Natural killer cell (primary cell): ENCODE measurements at regions not wholly inside any gene's neighbourhood (a gene's known extent, or its start where the extent isn't known, plus 50 kb on each side); places are given as distances from the start of the nearest gene placed in this dataset.

Experiments used
- ATAC-seq, 3 donors: fragments of 150-1000 bp in 2 of 3; fragments of 200-7000 bp in 1 of 3; cut with Tn5 transposase; 1 replicate in 1 of 3; 2 replicates in 2 of 3; pipeline ENCODE4 v1.10.0; 2021; ENCODE audit warnings: mild to moderate bottlenecking in 2 of 3, moderate library complexity in 2 of 3
- DNase-seq, 2 donors: peaks; one replicate each; pipeline versions ENCODE4 v3.0.0 to v3.0.0-alpha.2; 2013 to 2021; ENCODE audit warnings: mixed read lengths in 1 of 2
- H3K27ac ChIP-seq: one replicate; pipeline ENCODE4 v1.5.1; 2013; ENCODE audit warnings: mild to moderate bottlenecking, low read length
- H3K27me3 ChIP-seq: one replicate; pipeline ENCODE4 v1.6.1; 2013; ENCODE audit warnings: low read length; ENCODE audit not compliant: control insufficient read depth, insufficient read depth
- H3K36me3 ChIP-seq: one replicate; pipeline ENCODE4 v1.6.1; 2013; ENCODE audit warnings: low read length; ENCODE audit not compliant: control insufficient read depth, insufficient read depth
- H3K4me1 ChIP-seq: one replicate; pipeline ENCODE4 v1.6.1; 2013; ENCODE audit warnings: low read length; ENCODE audit not compliant: control insufficient read depth, insufficient read depth
- H3K4me3 ChIP-seq: one replicate; pipeline ENCODE4 v1.5.1; 2013; ENCODE audit warnings: low read length
- H3K9me3 ChIP-seq: one replicate; pipeline ENCODE4 v1.6.1; 2013; ENCODE audit warnings: low read length; ENCODE audit not compliant: control insufficient read depth, insufficient read depth
- H3K27ac Mint-ChIP-seq, 2 donors: one replicate each; pipeline ENCODE4 v1.8.0; 2022; ENCODE audit warnings: mild to moderate bottlenecking in 2 of 2, mixed read lengths in 2 of 2, moderate library complexity in 1 of 2
- H3K27me3 Mint-ChIP-seq, 2 donors: one replicate each; pipeline ENCODE4 v1.8.0; 2022; ENCODE audit warnings: low read depth in 2 of 2, mixed read lengths in 2 of 2
- H3K36me3 Mint-ChIP-seq: one replicate; pipeline ENCODE4 v1.8.0; 2022; ENCODE audit warnings: mixed read lengths
- H3K4me1 Mint-ChIP-seq, 2 donors: one replicate each; pipeline ENCODE4 v1.8.0; 2022; ENCODE audit warnings: mixed read lengths in 2 of 2
- H3K4me3 Mint-ChIP-seq: one replicate; pipeline ENCODE4 v1.8.0; 2022; ENCODE audit warnings: mild to moderate bottlenecking, moderate library complexity, mixed read lengths
- H3K9me3 Mint-ChIP-seq, 2 donors: one replicate each; pipeline ENCODE4 v1.8.0; 2022; ENCODE audit warnings: mixed read lengths in 2 of 2
- WGBS: methylation state at CpG from one replicate; pipeline ENCODE4 v1.1.7; 2013; ENCODE audit warnings: missing lambda C conversion rate; ENCODE audit not compliant: insufficient coverage; 5-methylcytosine and 5-hydroxymethylcytosine counted together
- intact Hi-C: fragments of 100-400 bp; cut with micrococcal nuclease; formaldehyde crosslinking; loops from one replicate; pipeline ENCODE4 v1.14.2; 2022
- TF ChIP-seq, protein P1 (sequence below): fragments of 200-600 bp; IDR thresholded peaks from one replicate; pipeline ENCODE4 v1.8.0; 2022; ENCODE audit warnings: antibody characterized with exemption

DNA sequence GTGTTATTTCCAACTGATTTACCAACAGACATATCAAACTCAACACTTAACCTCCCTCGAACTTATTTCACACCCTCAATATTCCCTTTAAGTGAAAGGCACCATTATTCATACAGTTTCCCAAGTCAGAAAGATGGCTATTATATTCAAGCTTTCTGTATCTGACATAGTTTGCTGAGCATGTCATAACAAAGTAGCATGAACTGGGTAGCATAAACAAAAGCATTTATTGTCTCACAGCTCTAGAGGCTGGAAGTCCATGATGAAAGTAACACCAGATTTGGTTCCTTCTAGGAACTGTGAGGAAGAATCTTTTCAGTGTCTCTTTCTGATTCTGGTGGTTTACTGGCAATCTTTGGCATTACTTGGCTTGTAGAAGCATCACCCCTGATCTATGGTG lies 1388.6 kb downstream of the TECRL start:
- Histone ChIP-seq H3K27ac (no peak overlapping the region), H3K36me3 (no peaks in the 10 kb centered on the region), H3K9me3 (no peaks in the 10 kb centered on the region), H3K27me3 (no peaks in the 10 kb centered on the region), H3K4me3 (no peak overlapping the region), H3K4me1 (no peaks in the 10 kb centered on the region)
- peaks cover 22 to 26% of the 10 kb centered on the region in 2 donors for H3K9me3 Mint-ChIP-seq
- no peak for DNase-seq
- ATAC-seq: no peak
- no peak overlapping the region for H3K4me3 Mint-ChIP-seq
- H3K36me3 Mint-ChIP-seq: no peaks in the 10 kb centered on the region
- H3K4me1 Mint-ChIP-seq: no peaks in the 10 kb centered on the region
- intact Hi-C loops: no loop called here
- WGBS: 93% methylated on average over 1 of the region's 1 CpG
- no peaks in the 10 kb centered on the region for H3K27me3 Mint-ChIP-seq
- no peak overlapping the region for H3K27ac Mint-ChIP-seq
- TF ChIP-seq, protein P1, sequence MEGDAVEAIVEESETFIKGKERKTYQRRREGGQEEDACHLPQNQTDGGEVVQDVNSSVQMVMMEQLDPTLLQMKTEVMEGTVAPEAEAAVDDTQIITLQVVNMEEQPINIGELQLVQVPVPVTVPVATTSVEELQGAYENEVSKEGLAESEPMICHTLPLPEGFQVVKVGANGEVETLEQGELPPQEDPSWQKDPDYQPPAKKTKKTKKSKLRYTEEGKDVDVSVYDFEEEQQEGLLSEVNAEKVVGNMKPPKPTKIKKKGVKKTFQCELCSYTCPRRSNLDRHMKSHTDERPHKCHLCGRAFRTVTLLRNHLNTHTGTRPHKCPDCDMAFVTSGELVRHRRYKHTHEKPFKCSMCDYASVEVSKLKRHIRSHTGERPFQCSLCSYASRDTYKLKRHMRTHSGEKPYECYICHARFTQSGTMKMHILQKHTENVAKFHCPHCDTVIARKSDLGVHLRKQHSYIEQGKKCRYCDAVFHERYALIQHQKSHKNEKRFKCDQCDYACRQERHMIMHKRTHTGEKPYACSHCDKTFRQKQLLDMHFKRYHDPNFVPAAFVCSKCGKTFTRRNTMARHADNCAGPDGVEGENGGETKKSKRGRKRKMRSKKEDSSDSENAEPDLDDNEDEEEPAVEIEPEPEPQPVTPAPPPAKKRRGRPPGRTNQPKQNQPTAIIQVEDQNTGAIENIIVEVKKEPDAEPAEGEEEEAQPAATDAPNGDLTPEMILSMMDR: no peak

DNA sequence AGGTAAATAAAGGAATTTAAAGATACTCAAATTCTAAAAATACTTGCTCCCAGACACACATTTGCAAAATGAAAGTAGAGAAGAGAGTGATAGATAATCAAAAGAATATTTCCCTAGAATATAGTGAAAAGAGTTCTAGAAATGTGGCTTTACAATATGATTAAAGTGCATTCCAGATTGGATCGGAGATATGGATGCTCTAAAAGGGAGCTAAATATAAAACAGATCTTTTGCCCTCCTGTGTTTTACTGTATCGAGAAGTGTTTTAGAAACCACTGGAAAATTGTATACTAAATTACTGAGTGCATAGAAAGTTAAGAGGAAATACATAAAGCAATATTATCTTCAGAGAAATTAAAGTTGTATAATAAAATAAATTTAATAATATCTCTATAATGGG lies 1392.0 kb downstream of the TECRL start:
- Mint-ChIP-seq H3K4me3 (no peak overlapping the region), H3K36me3 (no peaks in the 10 kb centered on the region), H3K27ac (no peak overlapping the region), H3K27me3 (no peaks in the 10 kb centered on the region), H3K4me1 (no peaks in the 10 kb centered on the region), H3K9me3 (peaks cover 24 to 30% of the 10 kb centered on the region in 2 donors)
- Histone ChIP-seq H3K4me1 (no peaks in the 10 kb centered on the region), H3K4me3 (no peak overlapping the region), H3K36me3 (no peaks in the 10 kb centered on the region), H3K27me3 (no peaks in the 10 kb centered on the region), H3K9me3 (no peaks in the 10 kb centered on the region), H3K27ac (no peak overlapping the region)
- TF ChIP-seq, protein P1: no peak
- intact Hi-C loops: no loop called here
- ATAC-seq: no peak
- DNase-seq: no peak
- WGBS: no CpG with 5 or more reads among the region's 2 CpGs

DNA sequence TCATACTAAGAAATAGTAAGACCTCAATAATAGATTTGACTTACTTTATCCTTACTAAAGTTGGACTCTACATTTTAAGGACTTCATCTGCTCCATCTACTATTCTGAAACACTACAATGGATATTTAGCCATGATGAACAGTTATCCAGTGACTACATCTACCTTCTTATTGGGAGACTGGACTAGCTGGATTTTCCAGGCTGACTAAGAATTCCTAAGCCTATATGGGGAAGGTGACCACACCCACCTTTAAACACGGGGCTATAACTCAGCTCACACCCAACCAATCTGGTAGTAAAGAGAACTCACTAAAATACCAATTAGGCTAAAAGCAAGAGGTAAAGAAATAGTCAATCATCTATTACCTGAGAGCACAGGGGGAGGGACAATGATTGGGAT lies 1438.4 kb downstream of the TECRL start:
- Histone ChIP-seq H3K9me3 (peaks cover 4% of the 10 kb centered on the region), H3K4me3 (no peak overlapping the region), H3K36me3 (no peaks in the 10 kb centered on the region), H3K27me3 (no peaks in the 10 kb centered on the region), H3K4me1 (no peaks in the 10 kb centered on the region), H3K27ac (no peak overlapping the region)
- Mint-ChIP-seq H3K36me3 (no peaks in the 10 kb centered on the region), H3K27ac (no peak overlapping the region), H3K27me3 (no peaks in the 10 kb centered on the region), H3K4me1 (no peaks in the 10 kb centered on the region), H3K9me3 (peaks cover 17 to 27% of the 10 kb centered on the region in 2 donors), H3K4me3 (no peak overlapping the region)
- no CpG with 5 or more reads among the region's 1 CpG for WGBS
- DNase-seq (no peak), ATAC-seq (no peak)
- TF ChIP-seq, protein P1: no peak
- intact Hi-C loops: no loop called here

DNA sequence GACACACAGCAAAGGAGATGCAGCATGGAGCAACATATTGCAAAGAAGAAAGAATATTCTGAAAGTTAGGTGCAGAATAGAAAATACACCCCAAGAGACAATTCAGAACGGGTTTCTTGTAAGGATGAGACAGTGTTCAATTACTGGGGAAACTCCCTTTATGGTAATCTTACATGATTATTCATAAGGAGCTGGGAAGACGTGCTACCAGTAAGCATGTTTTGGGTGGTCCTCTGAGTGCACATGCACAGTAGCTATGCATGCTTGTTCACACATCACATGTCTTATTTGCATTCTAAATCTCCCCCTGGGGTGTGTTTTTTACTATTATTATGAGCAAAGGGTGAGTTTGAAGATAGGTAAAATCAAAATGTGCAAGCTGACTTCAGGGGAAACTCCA lies 1448.8 kb downstream of the TECRL start:
- Histone ChIP-seq H3K4me1 (no peaks in the 10 kb centered on the region), H3K9me3 (no peaks in the 10 kb centered on the region), H3K36me3 (no peaks in the 10 kb centered on the region), H3K27ac (no peak overlapping the region), H3K4me3 (no peak overlapping the region), H3K27me3 (no peaks in the 10 kb centered on the region)
- TF ChIP-seq, protein P1: no peak
- Mint-ChIP-seq H3K27me3 (no peaks in the 10 kb centered on the region), H3K9me3 (peaks cover 7% of the 10 kb centered on the region in 2 donors), H3K4me3 (no peak overlapping the region), H3K27ac (no peak overlapping the region), H3K4me1 (no peaks in the 10 kb centered on the region), H3K36me3 (no peaks in the 10 kb centered on the region)
- intact Hi-C loops: no loop called here
- ATAC-seq (no peak), DNase-seq (no peak)
- WGBS: 64% methylated on average over 2 of the region's 2 CpGs
